SKM-1 (cell line): ENCODE measurements at regions not wholly inside any gene's neighbourhood (a gene's known extent, or its start where the extent isn't known, plus 50 kb on each side); places are given as distances from the start of the nearest gene placed in this dataset.
"Not testable (repeated sequence)": the region's sequence is repeated elsewhere in the genome, so short reads cannot be mapped to it uniquely, and the experiment has no call there.

Experiments
- DNase-seq: peaks from one replicate; lab custom pipeline; 2025; ENCODE audit not compliant: unreplicated experiment; lab: John Stamatoyannopoulos, UW

GRCh38 chr14:43338713-43339112 lies 1168.4 kb downstream of the FSCB start:
- DNase-seq, result no peak

DNA sequence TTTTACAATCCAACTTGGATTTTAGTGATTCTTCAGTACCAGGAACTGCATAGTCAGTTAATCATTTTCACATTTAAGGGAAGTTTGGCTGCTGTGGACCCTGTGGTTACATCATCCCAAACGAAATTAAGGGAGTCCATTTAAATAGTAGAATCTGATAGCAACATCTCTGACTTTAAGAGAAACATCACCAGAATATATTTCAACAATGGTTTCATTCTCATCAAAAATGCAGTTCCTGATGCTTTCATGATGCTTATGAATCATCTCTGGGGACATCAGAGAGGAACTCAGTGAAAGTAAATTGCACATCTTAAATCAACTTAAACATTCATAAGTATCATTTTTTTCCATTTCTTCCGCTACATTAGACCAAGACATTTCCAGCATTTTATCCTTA lies 1170.7 kb downstream of the FSCB start:
- no peak for DNase-seq

DNA sequence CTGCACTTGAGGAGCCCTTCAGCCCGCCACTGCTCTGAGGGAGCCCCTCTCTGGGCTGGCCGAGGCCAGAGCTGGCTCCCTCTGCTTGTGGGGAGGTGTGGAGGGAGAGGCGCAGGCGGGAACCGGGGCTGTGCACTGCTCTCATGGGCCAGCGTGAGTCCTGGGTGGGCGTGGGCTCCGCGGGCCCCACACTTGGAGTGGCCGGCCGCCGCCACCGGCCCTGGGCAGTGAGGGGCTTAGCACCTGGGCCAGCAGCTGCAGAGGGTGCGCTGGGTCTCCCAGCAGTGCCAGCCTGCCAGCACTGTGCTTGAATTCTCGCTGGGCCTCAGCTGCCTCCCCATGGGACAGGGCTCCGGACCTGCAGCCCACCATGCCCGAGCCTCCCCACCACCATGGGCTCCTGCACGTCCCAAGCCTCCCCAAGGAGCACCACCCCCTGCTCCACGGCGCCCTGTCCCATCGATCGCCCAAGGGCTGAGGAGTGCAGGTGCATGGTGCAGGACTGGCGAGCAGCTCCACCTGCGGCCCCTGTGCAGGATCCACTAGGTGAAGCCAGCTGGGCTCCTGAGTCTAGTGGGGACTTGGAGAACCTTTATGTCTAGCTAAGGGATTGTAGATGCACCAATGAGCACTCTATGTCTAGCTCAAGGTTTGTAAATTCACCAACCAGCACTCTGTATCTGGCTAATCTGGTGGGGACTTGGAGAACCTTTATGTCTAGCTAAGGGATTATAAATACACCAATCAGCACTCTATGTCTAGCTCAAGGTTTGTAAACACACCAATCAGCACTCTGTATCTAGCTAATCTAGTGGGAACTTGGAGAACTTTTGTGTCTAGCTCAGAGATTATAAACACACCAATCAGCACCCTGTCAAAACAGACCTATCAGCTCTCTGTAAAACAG lies 1180.3 kb downstream of the FSCB start:
- not testable (repeated sequence) for DNase-seq

- DNase-seq, result no peak
Measured at GRCh38 chr14:43316427-43316826, 1190.7 kb downstream of the FSCB start.

- no peak for DNase-seq
Measured at GRCh38 chr14:43313719-43314118, 1193.4 kb downstream of the FSCB start.

- DNase-seq, result no peak
Measured at GRCh38 chr14:43308421-43309110, 1198.5 kb downstream of the FSCB start.

DNA sequence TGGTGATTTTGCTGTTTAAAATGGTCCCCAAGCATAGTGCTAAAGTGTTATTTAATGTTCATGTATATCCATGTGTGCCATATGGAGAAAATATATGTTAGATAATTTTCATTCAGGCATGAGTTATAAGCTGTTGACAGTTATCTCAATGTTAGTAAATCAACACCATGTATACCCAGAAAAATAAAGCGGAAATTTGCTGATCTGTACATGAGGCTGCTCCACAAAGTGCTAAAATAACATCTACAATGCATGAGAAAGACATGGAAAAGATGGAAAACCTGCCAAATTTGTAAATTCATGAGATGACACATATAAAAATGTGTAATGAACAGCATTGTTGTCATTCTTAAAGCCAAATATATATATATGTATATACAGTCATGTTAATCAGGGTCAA lies 1199.2 kb downstream of the FSCB start:
- DNase-seq, result no peak

- no peak for DNase-seq
Measured at GRCh38 chr14:43306053-43306452, 1201.0 kb downstream of the FSCB start.

DNA sequence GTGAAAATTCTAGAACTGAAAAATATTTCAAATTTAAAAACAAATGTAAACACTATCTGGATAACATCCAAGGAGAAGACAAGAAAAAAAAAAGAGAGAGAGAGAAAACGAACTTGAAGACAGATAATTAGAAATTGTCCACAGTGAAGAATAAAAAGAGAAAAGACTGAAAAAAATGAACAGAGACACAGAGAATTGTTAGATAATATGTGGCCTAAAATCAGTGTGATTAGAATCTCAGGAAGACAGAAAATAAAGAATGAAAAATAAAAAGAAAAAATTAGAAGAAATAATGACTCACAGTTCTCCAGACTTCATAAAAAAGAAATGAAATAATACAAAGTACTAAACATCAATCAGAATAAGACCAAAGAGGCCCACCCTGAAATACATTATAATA lies 1209.3 kb downstream of the FSCB start:
- no peak for DNase-seq

- not testable (repeated sequence) for DNase-seq
Measured at GRCh38 chr14:43296061-43296460, 1211.0 kb downstream of the FSCB start.

DNA sequence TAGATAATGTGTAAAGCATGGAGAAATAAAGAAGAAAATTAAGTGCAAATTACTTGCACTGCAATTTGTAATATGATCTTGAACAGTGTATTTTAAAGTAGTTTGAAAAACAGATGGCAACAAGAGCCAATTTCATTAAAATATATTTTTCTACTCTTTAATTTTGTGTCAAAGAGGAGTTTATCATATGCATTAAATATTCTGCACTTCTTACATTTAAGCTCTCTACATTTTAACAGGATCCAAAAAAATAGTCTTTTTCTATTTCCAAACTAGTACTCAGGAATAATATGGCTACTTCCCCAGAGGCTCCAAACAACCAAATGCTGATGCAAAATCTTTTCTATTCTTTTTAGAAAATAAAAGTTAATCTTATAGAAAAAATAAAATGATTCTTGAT lies 1221.5 kb downstream of the FSCB start:
- no peak for DNase-seq

DNA sequence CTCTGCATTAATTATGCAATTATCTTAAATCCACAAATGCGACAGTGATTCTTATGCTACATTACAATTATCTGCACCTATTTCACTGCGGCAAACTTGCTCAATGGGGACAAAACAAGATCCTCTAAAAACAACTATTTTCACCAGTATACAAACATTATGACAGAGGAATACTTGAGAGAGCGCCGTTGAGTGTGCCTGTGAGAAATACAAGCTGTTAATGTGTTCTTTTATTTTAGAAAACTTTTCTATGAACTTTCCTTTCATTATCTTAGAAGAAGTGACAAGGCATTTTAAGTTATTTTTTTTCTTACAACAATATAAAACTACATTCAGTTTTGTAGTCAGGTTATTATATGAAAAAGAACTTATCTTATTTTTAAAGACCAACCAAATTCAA lies 1247.0 kb downstream of the FSCB start:
- no peak for DNase-seq

DNA sequence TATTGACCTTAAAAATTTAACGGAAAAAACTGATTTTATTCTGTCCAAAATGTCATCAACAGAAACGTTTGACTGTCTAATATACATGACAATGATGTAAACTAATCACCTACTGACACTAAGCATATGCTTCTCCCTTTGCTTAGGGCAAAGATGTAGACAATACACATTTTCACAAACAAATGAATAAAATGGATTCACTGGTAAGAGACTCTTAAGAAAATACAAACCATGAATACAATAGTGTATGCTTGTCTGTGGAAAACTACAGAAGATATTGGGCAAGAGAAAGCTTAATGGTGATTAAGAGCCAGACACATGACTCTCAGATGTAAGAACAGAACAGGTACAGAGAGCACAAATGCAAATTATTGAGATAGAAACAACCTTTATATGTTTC lies 1248.7 kb downstream of the FSCB start:
- DNase-seq, result no peak

GRCh38 chr14:43256996-43257395 lies 1250.1 kb downstream of the FSCB start:
- not testable (repeated sequence) for DNase-seq

- DNase-seq, result no peak
Measured at GRCh38 chr14:43252866-43253265, 1254.2 kb downstream of the FSCB start.

- DNase-seq, result no peak
Measured at GRCh38 chr14:43249591-43249990, 1257.5 kb downstream of the FSCB start.

- no peak for DNase-seq
Measured at GRCh38 chr14:43249116-43249515, 1258.0 kb downstream of the FSCB start.

DNA sequence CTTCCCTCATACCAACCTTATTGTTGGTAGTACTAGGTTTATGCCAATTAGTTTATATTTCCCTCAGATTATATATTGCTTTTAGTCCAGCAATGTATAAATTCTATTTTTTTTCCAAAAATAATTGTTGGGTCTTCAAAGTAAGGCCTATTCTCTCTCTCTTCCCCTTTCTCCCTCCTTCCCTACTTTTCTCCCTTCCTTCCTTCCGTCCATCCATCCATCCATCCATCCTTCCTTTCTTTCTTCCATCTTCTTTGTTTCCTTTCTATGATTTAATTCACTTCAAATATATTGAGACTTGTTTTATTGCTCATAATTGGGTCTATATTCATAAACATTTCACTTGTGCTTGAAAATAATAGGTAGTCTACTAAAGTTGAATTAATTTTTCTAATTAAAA lies 1259.2 kb downstream of the FSCB start:
- DNase-seq, result no peak

GRCh38 chr14:43244142-43244625 lies 1262.9 kb downstream of the FSCB start:
- no peak for DNase-seq

DNA sequence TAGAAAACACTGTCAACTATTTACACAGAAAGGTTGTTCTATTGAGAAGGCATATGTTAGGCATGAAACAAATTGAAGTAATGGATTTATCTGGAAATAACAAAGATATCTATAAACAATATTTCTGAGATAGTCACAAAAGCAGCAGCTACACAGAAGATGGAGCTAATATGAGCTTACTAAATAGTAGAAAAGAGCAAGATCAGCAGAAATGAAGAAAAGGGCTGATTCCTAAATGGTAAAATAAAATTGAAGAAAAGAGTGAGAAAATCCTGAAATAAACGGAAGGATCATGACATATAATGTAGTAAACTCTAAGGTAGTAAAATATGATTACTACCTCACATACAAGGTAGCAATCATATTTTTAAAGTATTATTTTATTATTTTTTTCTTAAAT lies 1263.9 kb downstream of the FSCB start:
- no peak for DNase-seq

- DNase-seq, result no peak
Measured at GRCh38 chr14:43232261-43232660, 1274.8 kb downstream of the FSCB start.

DNA sequence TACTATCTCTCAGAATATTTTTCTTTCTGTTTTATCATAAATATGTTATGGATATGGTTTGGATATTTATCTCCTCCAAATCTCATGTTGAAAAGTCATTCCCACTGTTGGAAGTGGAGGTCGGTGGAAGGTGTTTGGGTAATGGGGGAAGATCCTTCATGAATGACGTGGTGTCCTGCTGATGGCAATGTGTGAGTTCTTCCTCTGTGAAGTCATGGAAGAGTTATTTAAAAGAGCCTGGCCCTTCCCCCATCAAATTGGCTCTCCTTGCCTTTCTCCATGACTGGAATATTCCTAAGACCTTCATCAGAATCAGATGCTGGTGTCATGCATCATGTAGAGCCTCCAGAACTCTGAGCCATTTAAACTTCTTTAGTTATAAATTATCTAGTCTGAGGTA lies 1291.6 kb downstream of the FSCB start:
- no peak for DNase-seq
